K562 (cell line): ENCODE measurements at regions not wholly inside any gene's neighbourhood (a gene's known extent, or its start where the extent isn't known, plus 50 kb on each side); places are given as distances from the start of the nearest gene placed in this dataset.

Source experiments
- ATAC-seq: fragments of 200-7000 bp; cut with Tn5 transposase; 3 replicates; pipeline ENCODE4 v1.9.1; 2020; ENCODE audit warnings: moderate library complexity
- BruUV-seq: library from RNA; stranded (reverse); fragments of 400-500 nt; replicated peaks from 2 replicates; lab custom pipeline; 2021; lab: Mats Ljungman, UMichigan
- CTCF ChIA-PET: fragments of 300-600 bp; formaldehyde crosslinking; extraction: SDS; loops from one replicate; lab custom pipeline; 2021; ENCODE audit warnings: low intra/inter-chr PET ratio; lab: Yijun Ruan, JAX
- POLR2A ChIA-PET: fragments of 300-600, 350-650 bp; sonication (Branson Sonifier 250); formaldehyde crosslinking; extraction: SDS; loops from one replicate; lab custom pipeline; 2021; ENCODE audit warnings: antibody characterized with exemption, inconsistent platforms; lab: Yijun Ruan, JAX
- DNase-seq, 4 experiments: peaks; one replicate each; pipeline versions ENCODE4 v3.0.0 to v3.0.0-alpha.2; 2011 to 2018; ENCODE audit warnings: low spot score in 3 of 4, mixed read lengths in 3 of 4; ENCODE audit errors: extremely low read depth in 1 of 4
- FAIRE-seq: peaks from 2 replicates; lab custom pipeline; 2011; peaks lifted over from hg19 to GRCh38; lab: Jason Lieb, UNC
- H2AFZ ChIP-seq: 2 replicates; pipeline ENCODE4 v1.6.0; 2011; ENCODE audit warnings: low read depth, low read length, control low read depth, inconsistent platforms
- H3K27ac ChIP-seq: fragments of 200-600 bp; 3 replicates; pipeline ENCODE4 v1.8.0; 2011; ENCODE audit warnings: low read depth, mild to moderate bottlenecking, control low read depth, inconsistent platforms, low read length, moderate library complexity, mixed read lengths; ENCODE audit errors: extremely low read depth
- H3K27me3 ChIP-seq, 2 experiments: fragments of 300-600 bp in 1 of 2; 2 replicates in 1 of 2; 3 replicates in 1 of 2; pipeline versions ENCODE4 v1.6.0 to v1.8.0; 2011; ENCODE audit warnings: inconsistent platforms in 2 of 2, low read length in 2 of 2, mild to moderate bottlenecking in 1 of 2, mixed read lengths in 1 of 2, moderate library complexity in 1 of 2; ENCODE audit not compliant: control insufficient read depth in 2 of 2, insufficient read depth in 2 of 2
- H3K36me3 ChIP-seq: fragments of 300-600 bp; 3 replicates; pipeline ENCODE4 v1.8.0; 2011; ENCODE audit warnings: mild to moderate bottlenecking, low read length, inconsistent platforms; ENCODE audit not compliant: control insufficient read depth, insufficient read depth
- H3K4me1 ChIP-seq, 2 experiments: fragments of 200-600 bp in 1 of 2; replicated peaks in 1 of 2; 2 replicates in 1 of 2; 3 replicates in 1 of 2; pipeline versions ENCODE4 v1.5.1 to v1.8.0; 2011; ENCODE audit warnings: inconsistent platforms in 2 of 2, low read length in 2 of 2, mild to moderate bottlenecking in 1 of 2, mixed read lengths in 1 of 2, moderate library complexity in 1 of 2; ENCODE audit not compliant: control insufficient read depth in 2 of 2, insufficient read depth in 2 of 2
- H3K4me2 ChIP-seq: 2 replicates; pipeline ENCODE4 v1.6.1; 2011; ENCODE audit warnings: low read length, control low read depth, inconsistent platforms, mixed read lengths; ENCODE audit not compliant: insufficient read depth
- H3K4me3 ChIP-seq: fragments of 200-600 bp; sonication (generic), shearing (Covaris generic); 2 replicates; pipeline ENCODE4 v1.5.1; 2016; ENCODE audit warnings: control low read depth, inconsistent platforms
- H3K79me2 ChIP-seq: fragments of 200-600 bp; 3 replicates; pipeline ENCODE4 v1.8.0; 2011; ENCODE audit warnings: low read length, inconsistent platforms; ENCODE audit not compliant: control insufficient read depth, insufficient read depth
- H3K9ac ChIP-seq, 2 experiments: 2 replicates each; pipeline versions ENCODE4 v1.6.0 to v1.6.1; 2011; ENCODE audit warnings: low read depth in 2 of 2, low read length in 2 of 2, control low read depth in 1 of 2, inconsistent platforms in 1 of 2, mild to moderate bottlenecking in 1 of 2, mixed read lengths in 1 of 2; ENCODE audit not compliant: insufficient read depth in 1 of 2
- H3K9me1 ChIP-seq: one replicate; pipeline ENCODE4 v1.6.0; 2011; ENCODE audit warnings: inconsistent platforms, mild to moderate bottlenecking, low read length, moderate library complexity; ENCODE audit not compliant: control insufficient read depth, insufficient read depth
- H3K9me3 ChIP-seq: replicated peaks from 2 replicates; pipeline ENCODE4 v1.5.1; 2011; ENCODE audit warnings: low read depth, low read length, inconsistent platforms; ENCODE audit not compliant: control insufficient read depth, insufficient read depth
- H4K20me1 ChIP-seq: replicated peaks from 2 replicates; pipeline ENCODE4 v1.6.1; 2011; ENCODE audit warnings: low read length, inconsistent platforms, mixed read lengths; ENCODE audit not compliant: control insufficient read depth, insufficient read depth
- DACH1 ChIP-seq: fragments of 450-650 bp; IDR thresholded peaks from 2 replicates; pipeline ENCODE4 v1.6.1; 2018; ENCODE audit not compliant: partially characterized antibody
- ETS2 ChIP-seq: IDR thresholded peaks from 2 replicates; pipeline ENCODE4 v1.6.1; 2016; ENCODE audit warnings: borderline replicate concordance, missing genetic modification characterization, mild to moderate bottlenecking, moderate library complexity, missing compliant biosample characterization; ENCODE audit not compliant: poor library complexity, severe bottlenecking
- FUS ChIP-seq: fragments of 200-400 bp; formaldehyde crosslinking; optimal IDR thresholded peaks from 2 replicates; pipeline ENCODE3; 2017; ENCODE audit warnings: low read depth, low read length
- MED1 ChIP-seq: sonication (generic); formaldehyde crosslinking; IDR thresholded peaks from 2 replicates; pipeline ENCODE4 v1.8.1; 2023; ENCODE audit warnings: missing genetic modification reagents, borderline replicate concordance
- PHB2 ChIP-seq: fragments of 450-650 bp; IDR thresholded peaks from 2 replicates; pipeline ENCODE4 v1.6.1; 2017; ENCODE audit warnings: low read depth
- POLR2H ChIP-seq: IDR thresholded peaks from 2 replicates; pipeline ENCODE4 v1.6.1; 2016; ENCODE audit warnings: missing genetic modification characterization, low read depth, mild to moderate bottlenecking, control low read depth, missing compliant biosample characterization, moderate library complexity
- RBM22 ChIP-seq: fragments of 200-400 bp; formaldehyde crosslinking; IDR thresholded peaks from 2 replicates; pipeline ENCODE4 v1.6.1; 2018; ENCODE audit warnings: low read length, low read depth; ENCODE audit not compliant: poor library complexity, severe bottlenecking
- SMAD4 ChIP-seq: fragments of 250-450 bp; sonication (Bioruptor Pico); conservative IDR thresholded peaks from 2 replicates; pipeline ENCODE4 v1.8.0; 2021; ENCODE audit warnings: inconsistent platforms, mild to moderate bottlenecking, moderate library complexity
- SMARCA5 ChIP-seq: fragments of 450-650 bp; IDR thresholded peaks from 2 replicates; pipeline ENCODE4 v1.6.1; 2016
- SREBF1 ChIP-seq: fragments of 150-350 bp; IDR thresholded peaks from 2 replicates; pipeline ENCODE4 v1.6.1; 2014; ENCODE audit warnings: antibody characterized with exemption, low read depth, low read length, borderline replicate concordance
- TAF7 ChIP-seq: fragments of 450-650 bp; IDR thresholded peaks from 2 replicates; pipeline ENCODE4 v1.6.1; 2016; ENCODE audit warnings: missing genetic modification characterization, missing compliant biosample characterization
- TSC22D4 ChIP-seq: fragments of 450-650 bp; IDR thresholded peaks from 2 replicates; pipeline ENCODE4 v1.6.1; 2016; ENCODE audit warnings: missing genetic modification characterization, missing biosample characterization, control low read depth
- ZKSCAN3 ChIP-seq: fragments of 250-450 bp; sonication (Bioruptor Pico); IDR thresholded peaks from 2 replicates; pipeline ENCODE4 v1.4.0; 2020
- ZNF79 ChIP-seq: fragments of 250-450 bp; sonication (Bioruptor Pico); IDR thresholded peaks from 2 replicates; pipeline ENCODE4 v1.4.0; 2020; ENCODE audit warnings: low read depth, mild to moderate bottlenecking, moderate library complexity
- WGBS: fragments of 100-300 bp; shearing (Covaris generic); methylation state at CpG from one replicate; pipeline ENCODE4 v1.1.6; 2016; ENCODE audit warnings: low coverage, mixed read lengths; ENCODE audit not compliant: insufficient coverage; ENCODE audit errors: missing lambda C conversion rate; 5-methylcytosine and 5-hydroxymethylcytosine counted together
- in situ Hi-C: fragments of 300-500 bp; cut with MboI; formaldehyde crosslinking; loops from 4 replicates; pipeline ENCODE4 v1.15.0; 2018; ENCODE audit warnings: inconsistent platforms, mixed read lengths
- intact Hi-C: fragments of 100-400 bp; cut with micrococcal nuclease; formaldehyde crosslinking; loops from 2 replicates; pipeline ENCODE4 v1.14.2; 2022
- TF ChIP-seq, protein P1 (sequence below), 2 experiments: fragments of 150-350 bp in 1 of 2; IDR thresholded peaks; 2 replicates each; pipeline ENCODE4 v1.6.1; 2012 to 2016; ENCODE audit warnings: low read depth in 2 of 2, low read length in 2 of 2, mild to moderate bottlenecking in 1 of 2, moderate library complexity in 1 of 2
- TF ChIP-seq, protein P2 (sequence below): sonication (generic); formaldehyde crosslinking; IDR thresholded peaks from 2 replicates; pipeline ENCODE4 v1.8.1; 2022; ENCODE audit warnings: missing genetic modification reagents
- TF ChIP-seq, protein P3 (sequence below): sonication (generic); formaldehyde crosslinking; IDR thresholded peaks from 2 replicates; pipeline ENCODE4 v1.8.0; 2022; ENCODE audit warnings: mild to moderate bottlenecking, missing genetic modification reagents
- TF ChIP-seq, protein P4 (sequence below): fragments of 250-450 bp; sonication (Bioruptor Pico); IDR thresholded peaks from 2 replicates; pipeline ENCODE4 v1.8.0; 2022; ENCODE audit warnings: inconsistent platforms

DNA sequence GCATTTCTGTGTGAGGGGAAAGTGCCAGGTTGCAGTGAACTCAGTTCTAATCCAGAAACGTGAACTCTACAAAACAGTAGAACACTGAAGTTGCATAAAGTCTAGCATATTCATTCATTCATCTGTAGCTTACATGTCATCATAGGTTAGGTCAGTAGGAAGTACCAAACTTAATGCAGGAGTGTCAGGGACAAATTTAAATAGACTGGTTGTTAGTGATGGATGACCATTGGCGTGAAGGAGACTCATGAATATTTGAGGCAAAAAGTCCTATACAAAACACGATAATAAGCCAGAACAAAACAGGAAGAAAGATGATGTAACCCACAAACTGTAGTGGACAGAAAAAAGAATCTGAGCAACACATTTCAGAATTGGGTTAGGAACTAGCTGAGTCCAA, 592.8 kb upstream of the PCDH10 start:
- 0% methylated on average over 3 of the region's 3 CpGs for WGBS
- TF ChIP-seq, protein P1, sequence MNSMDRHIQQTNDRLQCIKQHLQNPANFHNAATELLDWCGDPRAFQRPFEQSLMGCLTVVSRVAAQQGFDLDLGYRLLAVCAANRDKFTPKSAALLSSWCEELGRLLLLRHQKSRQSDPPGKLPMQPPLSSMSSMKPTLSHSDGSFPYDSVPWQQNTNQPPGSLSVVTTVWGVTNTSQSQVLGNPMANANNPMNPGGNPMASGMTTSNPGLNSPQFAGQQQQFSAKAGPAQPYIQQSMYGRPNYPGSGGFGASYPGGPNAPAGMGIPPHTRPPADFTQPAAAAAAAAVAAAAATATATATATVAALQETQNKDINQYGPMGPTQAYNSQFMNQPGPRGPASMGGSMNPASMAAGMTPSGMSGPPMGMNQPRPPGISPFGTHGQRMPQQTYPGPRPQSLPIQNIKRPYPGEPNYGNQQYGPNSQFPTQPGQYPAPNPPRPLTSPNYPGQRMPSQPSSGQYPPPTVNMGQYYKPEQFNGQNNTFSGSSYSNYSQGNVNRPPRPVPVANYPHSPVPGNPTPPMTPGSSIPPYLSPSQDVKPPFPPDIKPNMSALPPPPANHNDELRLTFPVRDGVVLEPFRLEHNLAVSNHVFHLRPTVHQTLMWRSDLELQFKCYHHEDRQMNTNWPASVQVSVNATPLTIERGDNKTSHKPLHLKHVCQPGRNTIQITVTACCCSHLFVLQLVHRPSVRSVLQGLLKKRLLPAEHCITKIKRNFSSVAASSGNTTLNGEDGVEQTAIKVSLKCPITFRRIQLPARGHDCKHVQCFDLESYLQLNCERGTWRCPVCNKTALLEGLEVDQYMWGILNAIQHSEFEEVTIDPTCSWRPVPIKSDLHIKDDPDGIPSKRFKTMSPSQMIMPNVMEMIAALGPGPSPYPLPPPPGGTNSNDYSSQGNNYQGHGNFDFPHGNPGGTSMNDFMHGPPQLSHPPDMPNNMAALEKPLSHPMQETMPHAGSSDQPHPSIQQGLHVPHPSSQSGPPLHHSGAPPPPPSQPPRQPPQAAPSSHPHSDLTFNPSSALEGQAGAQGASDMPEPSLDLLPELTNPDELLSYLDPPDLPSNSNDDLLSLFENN (IDR thresholded peaks at IDR 0.05; ENCODE audit: low read depth in 2 of 2, low read length in 2 of 2) = no peak
- no peak for TF ChIP-seq MED1 (CRISPR knock-in tag)
- TF ChIP-seq DACH1 = no peak
- TF ChIP-seq ZKSCAN3 = no peak
- no peak for TF ChIP-seq PHB2
- TF ChIP-seq TAF7 (tag) = no peak
- TF ChIP-seq, protein P2, sequence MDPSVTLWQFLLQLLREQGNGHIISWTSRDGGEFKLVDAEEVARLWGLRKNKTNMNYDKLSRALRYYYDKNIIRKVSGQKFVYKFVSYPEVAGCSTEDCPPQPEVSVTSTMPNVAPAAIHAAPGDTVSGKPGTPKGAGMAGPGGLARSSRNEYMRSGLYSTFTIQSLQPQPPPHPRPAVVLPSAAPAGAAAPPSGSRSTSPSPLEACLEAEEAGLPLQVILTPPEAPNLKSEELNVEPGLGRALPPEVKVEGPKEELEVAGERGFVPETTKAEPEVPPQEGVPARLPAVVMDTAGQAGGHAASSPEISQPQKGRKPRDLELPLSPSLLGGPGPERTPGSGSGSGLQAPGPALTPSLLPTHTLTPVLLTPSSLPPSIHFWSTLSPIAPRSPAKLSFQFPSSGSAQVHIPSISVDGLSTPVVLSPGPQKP = no peak
- TF ChIP-seq ETS2 = no peak
- TF ChIP-seq TSC22D4 (tag) = no peak
- TF ChIP-seq SREBF1 = no peak
- TF ChIP-seq SMARCA5 = no peak
- TF ChIP-seq, protein P3, sequence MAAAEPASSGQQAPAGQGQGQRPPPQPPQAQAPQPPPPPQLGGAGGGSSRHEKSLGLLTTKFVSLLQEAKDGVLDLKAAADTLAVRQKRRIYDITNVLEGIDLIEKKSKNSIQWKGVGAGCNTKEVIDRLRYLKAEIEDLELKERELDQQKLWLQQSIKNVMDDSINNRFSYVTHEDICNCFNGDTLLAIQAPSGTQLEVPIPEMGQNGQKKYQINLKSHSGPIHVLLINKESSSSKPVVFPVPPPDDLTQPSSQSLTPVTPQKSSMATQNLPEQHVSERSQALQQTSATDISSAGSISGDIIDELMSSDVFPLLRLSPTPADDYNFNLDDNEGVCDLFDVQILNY (CRISPR knock-in tag) = no peak
- TF ChIP-seq ZNF79 (CRISPR knock-in tag) = no peak
- no peak for TF ChIP-seq RBM22
- TF ChIP-seq, protein P4, sequence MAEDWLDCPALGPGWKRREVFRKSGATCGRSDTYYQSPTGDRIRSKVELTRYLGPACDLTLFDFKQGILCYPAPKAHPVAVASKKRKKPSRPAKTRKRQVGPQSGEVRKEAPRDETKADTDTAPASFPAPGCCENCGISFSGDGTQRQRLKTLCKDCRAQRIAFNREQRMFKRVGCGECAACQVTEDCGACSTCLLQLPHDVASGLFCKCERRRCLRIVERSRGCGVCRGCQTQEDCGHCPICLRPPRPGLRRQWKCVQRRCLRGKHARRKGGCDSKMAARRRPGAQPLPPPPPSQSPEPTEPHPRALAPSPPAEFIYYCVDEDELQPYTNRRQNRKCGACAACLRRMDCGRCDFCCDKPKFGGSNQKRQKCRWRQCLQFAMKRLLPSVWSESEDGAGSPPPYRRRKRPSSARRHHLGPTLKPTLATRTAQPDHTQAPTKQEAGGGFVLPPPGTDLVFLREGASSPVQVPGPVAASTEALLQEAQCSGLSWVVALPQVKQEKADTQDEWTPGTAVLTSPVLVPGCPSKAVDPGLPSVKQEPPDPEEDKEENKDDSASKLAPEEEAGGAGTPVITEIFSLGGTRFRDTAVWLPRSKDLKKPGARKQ (CRISPR knock-in tag) = no peak
- no peak for TF ChIP-seq POLR2H (tag)
- no peak for TF ChIP-seq SMAD4 (CRISPR knock-in tag)
- no peak for TF ChIP-seq FUS

More for the DNA sequence above, 592.8 kb upstream of the PCDH10 start:
- no peak for ATAC-seq
- DNase-seq = no peak
- Histone ChIP-seq H3K36me3 (no peaks in the 10 kb centered on the region), H3K4me1 (no peaks in the 10 kb centered on the region), H3K27me3 (no peaks in the 10 kb centered on the region), H3K9me1 (no peaks in the 10 kb centered on the region), H3K27ac (no peak overlapping the region), H3K4me2 (no peak overlapping the region), H3K4me3 (no peak overlapping the region), H3K79me2 (no peaks in the 10 kb centered on the region), H2AFZ (no peak overlapping the region), H3K9me3 (no peaks in the 10 kb centered on the region), H4K20me1 (no peaks in the 10 kb centered on the region), H3K9ac (no peak overlapping the region)
- CTCF ChIA-PET = no interaction called here
- BruUV-seq = no TSS peak
- in situ Hi-C loops = no loop called here
- POLR2A ChIA-PET = no interaction called here
- no peak for FAIRE-seq
- intact Hi-C loops = no loop called here
